Naive thymus-derived CD8-positive, alpha-beta T cell (primary cell): ENCODE measurements at regions not wholly inside any gene's neighbourhood (a gene's known extent, or its start where the extent isn't known, plus 50 kb on each side); places are given as distances from the start of the nearest gene placed in this dataset.

Source experiments
- ATAC-seq, 2 donors: fragments of 150-1000 bp; cut with Tn5 transposase in 1 of 2; sonication (Bioruptor Pico), chemical (Tn5 transposase) in 1 of 2; 1 replicate in 1 of 2; 2 replicates in 1 of 2; pipeline ENCODE4 v1.10.0; 2021; ENCODE audit warnings: mild to moderate bottlenecking in 2 of 2, moderate library complexity in 2 of 2
- POLR2A ChIA-PET: fragments of 350-600 bp; sonication (Branson Sonifier 250); formaldehyde crosslinking; loops from one replicate; lab custom pipeline; 2021; ENCODE audit warnings: antibody characterized with exemption; lab: Charles Lee
- DNase-seq, 10 donors: peaks; one replicate each; pipeline versions ENCODE4 v3.0.0 to v3.0.0-alpha.2; 2020 to 2022
- H3K27ac Mint-ChIP-seq, 10 donors: one replicate each; pipeline ENCODE4 v1.8.0; 2020 to 2022; ENCODE audit warnings: mild to moderate bottlenecking in 10 of 10, mixed read lengths in 10 of 10, moderate library complexity in 4 of 10, inconsistent platforms in 1 of 10
- H3K27me3 Mint-ChIP-seq, 5 donors: one replicate each; pipeline ENCODE4 v1.8.0; 2021 to 2022; ENCODE audit warnings: mixed read lengths in 5 of 5
- H3K36me3 Mint-ChIP-seq, 3 donors: one replicate each; pipeline ENCODE4 v1.8.0; 2020 to 2022; ENCODE audit warnings: mixed read lengths in 3 of 3, mild to moderate bottlenecking in 2 of 3, inconsistent platforms in 1 of 3
- H3K4me1 Mint-ChIP-seq, 4 donors: one replicate each; pipeline ENCODE4 v1.8.0; 2021 to 2022; ENCODE audit warnings: mixed read lengths in 4 of 4
- H3K4me3 Mint-ChIP-seq, 10 donors: one replicate each; pipeline ENCODE4 v1.8.0; 2020 to 2022; ENCODE audit warnings: mild to moderate bottlenecking in 10 of 10, mixed read lengths in 10 of 10, moderate library complexity in 6 of 10, inconsistent platforms in 1 of 10
- H3K9me3 Mint-ChIP-seq, 9 donors: one replicate each; pipeline ENCODE4 v1.8.0; 2020 to 2022; ENCODE audit warnings: mixed read lengths in 9 of 9, mild to moderate bottlenecking in 3 of 9, inconsistent platforms in 1 of 9, moderate library complexity in 1 of 9

DNA sequence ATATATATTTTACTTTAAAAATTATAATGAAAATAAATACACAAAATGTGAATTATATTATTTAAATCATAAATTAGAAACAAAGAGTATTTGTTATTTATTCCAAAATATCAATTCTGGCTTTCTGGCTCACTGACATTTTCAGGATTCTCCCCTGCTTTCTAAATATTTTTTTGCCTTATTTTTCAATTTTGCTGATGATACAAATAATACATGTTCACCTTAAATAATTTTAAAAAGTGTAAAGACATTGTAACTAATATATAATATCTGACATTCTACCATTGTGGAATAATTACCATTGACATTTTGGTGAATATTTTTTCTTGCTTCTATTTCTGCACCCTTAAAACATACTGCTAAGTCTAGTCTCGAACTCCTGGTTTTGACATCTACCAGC is 325.9 kb upstream of the CBLB start:
- POLR2A ChIA-PET = no interaction called here
- ATAC-seq = no peak
- Mint-ChIP-seq H3K36me3 (peaks cover 0 to 7% (median 5%) of the 10 kb centered on the region in 3 donors), H3K27ac (no peak overlapping the region), H3K9me3 (peaks cover 0 to 22% (median 3%) of the 10 kb centered on the region in 9 donors), H3K4me3 (no peak overlapping the region), H3K4me1 (peaks cover 12 to 25% (median 13%) of the 10 kb centered on the region in 4 donors), H3K27me3 (no peaks in the 10 kb centered on the region)
- no peak for DNase-seq

DNA sequence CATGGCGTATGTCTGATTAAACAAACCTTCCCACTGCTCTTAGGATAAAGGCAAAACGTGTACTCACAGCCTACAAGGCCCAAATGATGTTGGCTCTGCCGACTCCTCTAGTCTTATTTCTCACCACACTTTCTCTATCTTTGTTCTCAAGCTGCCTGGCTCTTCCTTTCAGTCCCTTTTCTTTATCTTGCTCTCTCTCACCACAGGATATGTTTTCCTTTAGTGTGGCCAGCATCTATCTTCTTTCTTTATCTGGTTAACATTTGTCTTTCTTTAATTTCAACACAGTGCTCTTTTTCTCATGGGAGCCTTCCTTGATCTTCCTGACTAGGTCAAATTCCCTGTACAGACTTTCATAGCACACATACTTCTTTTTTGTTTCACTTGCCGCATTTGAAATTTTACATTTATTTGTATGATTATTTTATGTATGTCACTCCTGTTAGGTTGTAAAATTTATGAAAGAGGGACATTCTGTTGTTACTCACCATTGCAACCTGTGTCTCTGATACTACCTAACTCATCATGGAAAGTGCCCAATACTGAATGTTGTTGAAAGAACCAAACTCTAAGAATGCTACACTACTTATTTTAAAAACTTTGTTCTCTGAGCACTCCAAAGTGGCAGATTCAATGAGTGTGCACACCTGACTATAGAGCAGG is 328.9 kb upstream of the CBLB start:
- Mint-ChIP-seq H3K4me3 (peak overlapping the region in 4 of 10 donors; percentile 0 to 8 (median 8)), H3K36me3 (peaks cover 0 to 7% (median 5%) of the 10 kb centered on the region in 3 donors), H3K4me1 (peaks cover 14 to 24% (median 18%) of the 10 kb centered on the region in 4 donors), H3K27ac (peak overlapping the region in 9 of 10 donors; percentile 4 to 74 (median 18)), H3K9me3 (peaks cover 0 to 22% (median 3%) of the 10 kb centered on the region in 9 donors), H3K27me3 (no peaks in the 10 kb centered on the region)
- POLR2A ChIA-PET = no interaction called here
- peak; percentile 42 to 44 for ATAC-seq
- no peak for DNase-seq

DNA sequence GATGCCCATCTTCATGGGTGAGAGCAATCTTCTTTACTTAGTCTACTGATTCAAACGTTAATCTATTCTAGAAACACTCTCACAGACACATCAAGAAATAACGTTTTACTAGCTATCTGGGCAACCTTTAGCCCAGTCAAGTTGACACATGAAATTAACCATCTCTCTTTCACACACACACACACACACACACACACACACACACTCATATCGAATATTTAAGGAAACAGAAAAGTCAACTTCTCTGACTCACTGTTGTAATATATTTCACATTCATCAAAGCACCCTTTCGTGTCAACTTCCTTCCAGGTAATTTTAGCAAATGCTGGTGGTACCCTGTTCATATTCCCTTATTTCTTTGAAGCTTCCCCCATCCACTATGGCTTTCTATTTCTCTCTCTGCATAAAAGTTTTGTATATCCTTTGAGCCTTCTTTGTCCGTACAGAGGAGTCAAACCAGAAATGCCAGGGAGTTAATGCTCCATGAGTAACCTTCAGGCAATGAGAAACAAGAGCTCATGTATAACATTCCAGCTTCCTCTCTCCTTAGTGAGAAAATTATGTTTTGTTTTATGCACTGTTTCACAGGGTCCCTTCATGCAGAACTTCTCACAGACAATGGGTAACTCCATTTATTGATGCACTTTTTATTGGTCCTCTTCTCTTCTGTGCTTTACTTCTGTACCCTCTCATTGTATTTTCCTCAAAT is 335.5 kb upstream of the CBLB start:
- peaks cover 0 to 10% (median 0%) of the 10 kb centered on the region in 9 donors for H3K9me3 Mint-ChIP-seq
- no peak overlapping the region for H3K4me3 Mint-ChIP-seq
- DNase-seq = no peak
- H3K36me3 Mint-ChIP-seq = peaks cover 0 to 11% (median 10%) of the 10 kb centered on the region in 3 donors
- no peaks in the 10 kb centered on the region for H3K27me3 Mint-ChIP-seq
- H3K4me1 Mint-ChIP-seq = peaks cover 14 to 40% (median 35%) of the 10 kb centered on the region in 4 donors
- POLR2A ChIA-PET = no interaction called here
- no peak for ATAC-seq
- peak overlapping the region in 5 of 10 donors; percentile 7 to 60 (median 27) for H3K27ac Mint-ChIP-seq

DNA sequence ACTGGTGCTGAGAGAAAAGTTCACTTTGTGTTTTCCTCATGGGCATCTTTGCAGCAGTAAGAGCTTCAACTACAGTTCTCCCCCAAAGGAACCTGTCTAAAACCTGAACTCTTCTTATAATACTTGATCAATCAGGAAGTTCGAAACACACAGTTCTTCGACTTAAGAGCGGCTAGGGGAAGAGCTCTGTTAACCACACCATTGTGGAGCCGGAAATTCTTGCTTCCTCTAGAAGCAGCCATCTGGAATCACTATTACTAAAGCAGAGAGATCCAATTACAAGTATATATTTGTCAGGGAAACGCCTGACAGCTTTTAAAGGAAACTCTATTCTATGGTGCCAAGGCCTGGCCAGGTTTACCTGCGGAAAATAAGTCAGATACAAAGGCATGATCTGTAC is 337.3 kb upstream of the CBLB start:
- POLR2A ChIA-PET = interaction anchor here (0.7 kb wide), 2 partner anchors 338 to 374 kb away, joined by 3 to 9 read pairs; partner anchors contain the start of gene CBLB
- Mint-ChIP-seq H3K9me3 (peaks cover 0 to 10% (median 0%) of the 10 kb centered on the region in 9 donors), H3K4me3 (peak overlapping the region; percentile 57 to 82 (median 72)), H3K36me3 (peaks cover 0 to 11% (median 10%) of the 10 kb centered on the region in 3 donors), H3K27me3 (no peaks in the 10 kb centered on the region), H3K4me1 (peaks cover 12 to 38% (median 30%) of the 10 kb centered on the region in 4 donors), H3K27ac (peak overlapping the region; percentile 65 to 96 (median 84))
- peak in 5 of 10 donors; percentile 6 to 42 (median 22) for DNase-seq
- peak; percentile 75 to 86 for ATAC-seq

- peak in 2 of 10 donors; percentile 20 to 21 for DNase-seq
- H3K4me1 Mint-ChIP-seq = peaks cover 10 to 38% (median 27%) of the 10 kb centered on the region in 4 donors
- peak; percentile 48 to 65 for ATAC-seq
- H3K36me3 Mint-ChIP-seq = peaks cover 0 to 11% (median 10%) of the 10 kb centered on the region in 3 donors
- no peaks in the 10 kb centered on the region for H3K27me3 Mint-ChIP-seq
- peak overlapping the region in 9 of 10 donors; percentile 65 to 96 (median 84) for H3K27ac Mint-ChIP-seq
- POLR2A ChIA-PET = interaction anchor here (0.7 kb wide), 2 partner anchors 165 to 374 kb away, joined by 3 to 9 read pairs; no protein-coding TSS in a partner anchor
- H3K4me3 Mint-ChIP-seq = peak overlapping the region; percentile 58 to 82 (median 70)
- H3K9me3 Mint-ChIP-seq = peaks cover 0 to 10% (median 0%) of the 10 kb centered on the region in 9 donors
Measured at GRCh38 chr3:106206613-106207012, 337.8 kb upstream of the CBLB start.

DNA sequence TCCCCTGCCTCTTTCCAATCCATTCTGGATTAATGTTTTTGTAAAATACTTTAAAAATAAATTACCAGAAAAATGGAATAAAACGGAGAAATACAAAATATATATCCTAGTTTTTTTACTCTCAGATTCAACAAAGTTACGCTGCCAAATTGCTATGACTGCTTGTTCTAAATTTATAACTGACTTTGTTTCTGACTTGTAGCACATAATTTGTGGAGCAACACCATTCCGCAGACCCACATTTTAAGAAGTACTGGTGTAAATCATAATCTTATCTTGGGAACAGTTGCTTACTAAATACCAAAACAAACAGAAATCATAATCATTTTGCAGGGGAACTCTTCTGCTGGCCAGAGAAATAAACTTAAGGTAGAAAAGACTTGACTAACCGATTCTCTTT is 339.4 kb upstream of the CBLB start:
- no peak for DNase-seq
- ATAC-seq = no peak
- H3K27me3 Mint-ChIP-seq = no peaks in the 10 kb centered on the region
- H3K9me3 Mint-ChIP-seq = peaks cover 0 to 10% (median 0%) of the 10 kb centered on the region in 9 donors
- peak overlapping the region in 4 of 10 donors; percentile 7 to 85 (median 59) for H3K27ac Mint-ChIP-seq
- peaks cover 10 to 38% (median 27%) of the 10 kb centered on the region in 4 donors for H3K4me1 Mint-ChIP-seq
- H3K4me3 Mint-ChIP-seq = no peak overlapping the region
- POLR2A ChIA-PET = interaction anchor here (0.8 kb wide), 1 partner anchor 455 kb away, joined by 3 read pairs; no protein-coding TSS in a partner anchor
- H3K36me3 Mint-ChIP-seq = peaks cover 0 to 11% (median 10%) of the 10 kb centered on the region in 3 donors

DNA sequence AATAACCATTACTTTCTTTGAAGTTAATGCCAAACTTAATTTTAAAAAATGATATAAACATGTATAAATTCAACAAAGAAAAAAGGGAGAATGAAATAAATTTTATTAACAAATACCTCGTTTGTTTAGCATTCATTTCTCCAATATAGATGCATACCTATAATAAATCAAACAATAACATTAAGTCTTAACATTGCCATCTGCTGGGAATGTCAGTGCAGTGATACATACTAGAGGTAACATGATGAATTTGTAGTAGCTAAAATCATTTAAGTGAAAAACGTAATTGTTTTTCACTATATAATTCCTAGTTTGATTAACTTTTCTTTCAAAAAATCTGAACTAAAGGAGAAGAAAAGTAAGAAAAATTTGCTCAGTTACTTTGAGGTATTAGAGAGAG is 340.2 kb upstream of the CBLB start:
- peaks cover 0 to 11% (median 0%) of the 10 kb centered on the region in 9 donors for H3K9me3 Mint-ChIP-seq

GRCh38 chr3:106209482-106209881 is 340.7 kb upstream of the CBLB start:
- Mint-ChIP-seq H3K4me1 (peaks cover 10 to 42% (median 28%) of the 10 kb centered on the region in 4 donors), H3K27me3 (no peaks in the 10 kb centered on the region), H3K4me3 (no peak overlapping the region), H3K36me3 (peaks cover 0 to 3% (median 2%) of the 10 kb centered on the region in 3 donors), H3K27ac (peak overlapping the region in 1 of 10 donors; percentile 38), H3K9me3 (peaks cover 0 to 10% (median under 1%) of the 10 kb centered on the region in 9 donors)
- DNase-seq (no peak), ATAC-seq (no peak)
- POLR2A ChIA-PET = interaction anchor here (1.0 kb wide), 1 partner anchor 341 kb away, joined by 3 read pairs; the partner anchor contains the start of gene CBLB

More for the DNA sequence above, 340.2 kb upstream of the CBLB start:
- Mint-ChIP-seq H3K27me3 (no peaks in the 10 kb centered on the region), H3K4me1 (peaks cover 8 to 41% (median 28%) of the 10 kb centered on the region in 4 donors), H3K4me3 (no peak overlapping the region), H3K27ac (no peak overlapping the region), H3K36me3 (peaks cover 0 to 7% (median 6%) of the 10 kb centered on the region in 3 donors)
- DNase-seq = peak in 2 of 10 donors; percentile 25 to 38
- POLR2A ChIA-PET = interaction anchor here (1.0 kb wide), 1 partner anchor 341 kb away, joined by 3 read pairs; the partner anchor contains the start of gene CBLB
- peak in 1 of 2 donors; percentile 41 for ATAC-seq

- DNase-seq = no peak
- peak overlapping the region in 4 of 10 donors; percentile 5 to 72 (median 40) for H3K27ac Mint-ChIP-seq
- ATAC-seq = no peak
- peaks cover 0 to 7% (median 6%) of the 10 kb centered on the region in 3 donors for H3K36me3 Mint-ChIP-seq
- POLR2A ChIA-PET = no interaction called here
- peaks cover 9 to 38% (median 26%) of the 10 kb centered on the region in 4 donors for H3K4me1 Mint-ChIP-seq
- peaks cover 0 to 12% (median 5%) of the 10 kb centered on the region in 9 donors for H3K9me3 Mint-ChIP-seq
- H3K27me3 Mint-ChIP-seq = no peaks in the 10 kb centered on the region
- H3K4me3 Mint-ChIP-seq = no peak overlapping the region
Measured at GRCh38 chr3:106210923-106211322, 342.1 kb upstream of the CBLB start.

- ATAC-seq = no peak
- peak overlapping the region in 2 of 10 donors; percentile 19 to 26 for H3K27ac Mint-ChIP-seq
- peaks cover 5 to 21% (median 11%) of the 10 kb centered on the region in 4 donors for H3K4me1 Mint-ChIP-seq
- peaks cover 0 to 16% (median 5%) of the 10 kb centered on the region in 9 donors for H3K9me3 Mint-ChIP-seq
- H3K4me3 Mint-ChIP-seq = no peak overlapping the region
- no peak for DNase-seq
- H3K27me3 Mint-ChIP-seq = no peaks in the 10 kb centered on the region
- peaks cover 0 to 7% (median 6%) of the 10 kb centered on the region in 3 donors for H3K36me3 Mint-ChIP-seq
- POLR2A ChIA-PET = no interaction called here
Measured at GRCh38 chr3:106212665-106213222, 343.9 kb upstream of the CBLB start.

DNA sequence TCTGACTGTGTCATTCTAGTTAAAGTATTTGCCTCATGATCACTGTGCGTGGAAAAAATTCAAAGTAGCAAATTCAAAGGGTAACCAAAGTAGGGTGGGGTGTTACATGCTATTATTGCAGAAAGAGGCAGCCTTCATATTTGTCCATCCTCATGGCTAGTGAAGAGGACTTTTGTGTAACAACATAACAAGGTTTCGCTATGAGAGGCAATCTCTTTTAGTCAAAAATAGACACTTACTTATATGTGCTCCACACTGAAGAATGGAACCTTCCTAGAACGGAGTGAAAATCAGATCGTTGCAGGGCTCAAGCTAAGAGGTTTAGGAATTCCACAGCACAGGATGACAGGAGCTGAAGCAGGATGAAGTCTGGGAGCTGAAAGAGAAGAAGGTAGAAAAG is 345.1 kb upstream of the CBLB start:
- H3K9me3 Mint-ChIP-seq = peaks cover 0 to 16% (median 7%) of the 10 kb centered on the region in 9 donors
- peak overlapping the region in 1 of 10 donors; percentile 44 for H3K4me3 Mint-ChIP-seq
- DNase-seq = no peak
- H3K36me3 Mint-ChIP-seq = peaks cover 0 to 8% (median 7%) of the 10 kb centered on the region in 3 donors
- POLR2A ChIA-PET = no interaction called here
- H3K4me1 Mint-ChIP-seq = peaks cover 5 to 12% (median 9%) of the 10 kb centered on the region in 4 donors
- ATAC-seq = no peak
- H3K27ac Mint-ChIP-seq = peak overlapping the region in 3 of 10 donors; percentile 25 to 70 (median 53)
- no peaks in the 10 kb centered on the region for H3K27me3 Mint-ChIP-seq

GRCh38 chr3:106214641-106215040 is 345.8 kb upstream of the CBLB start:
- Mint-ChIP-seq H3K4me3 (no peak overlapping the region), H3K9me3 (peaks cover 0 to 16% (median 7%) of the 10 kb centered on the region in 9 donors), H3K4me1 (peaks cover 5 to 12% (median 8%) of the 10 kb centered on the region in 4 donors), H3K36me3 (peaks cover 0 to 8% (median 7%) of the 10 kb centered on the region in 3 donors), H3K27me3 (no peaks in the 10 kb centered on the region), H3K27ac (peak overlapping the region in 1 of 10 donors; percentile 12)
- DNase-seq = no peak
- ATAC-seq = no peak
- POLR2A ChIA-PET = no interaction called here
